Right ventricle myocardium inferior (tissue), 1 donor: ENCODE measurements at regions not wholly inside any gene's neighbourhood (a gene's known extent, or its start where the extent isn't known, plus 50 kb on each side); places are given as distances from the start of the nearest gene placed in this dataset.

Experiments used
- ATAC-seq: fragments of 200-7000 bp; cut with Tn5 transposase; one replicate; pipeline ENCODE4 v1.9.1; 2020; ENCODE audit warnings: mild to moderate bottlenecking, moderate library complexity
- DNase-seq: peaks from one replicate; pipeline ENCODE4 v3.0.0; 2021; ENCODE audit errors: missing footprints
- intact Hi-C: fragments of 100-400 bp; cut with DNase I; formaldehyde crosslinking; loops from one replicate; pipeline ENCODE4 v1.11.0; 2022
- donor health status: DM: no; HTN: yes; CAD: no; lungs with severe emphysema.

GRCh38 chr4:29853833-29854232 lies 866.3 kb upstream of the PCDH7 start:
- ATAC-seq: no peak
- intact Hi-C loops: no loop called here
- DNase-seq: no peak

GRCh38 chr4:29861307-29861706 lies 858.9 kb upstream of the PCDH7 start:
- intact Hi-C loops: no loop called here
- DNase-seq: no peak
- no peak for ATAC-seq

- ATAC-seq: no peak
- intact Hi-C loops: no loop called here
These were observed 852.8 kb upstream of the PCDH7 start for GRCh38 chr4:29867412-29867811.

GRCh38 chr4:29900336-29900735 lies 819.8 kb upstream of the PCDH7 start:
- intact Hi-C loops: no loop called here
- ATAC-seq (no peak), DNase-seq (no peak)

More at GRCh38 chr4:29867412-29867811, 852.8 kb upstream of the PCDH7 start:
- DNase-seq: no peak

GRCh38 chr4:29908276-29908675 lies 811.9 kb upstream of the PCDH7 start:
- intact Hi-C loops: no loop called here
- no peak for ATAC-seq

GRCh38 chr4:29927895-29928294 lies 792.3 kb upstream of the PCDH7 start:
- no peak for DNase-seq
- no peak for ATAC-seq
- intact Hi-C loops: no loop called here

More at GRCh38 chr4:29908276-29908675, 811.9 kb upstream of the PCDH7 start:
- no peak for DNase-seq

- intact Hi-C loops: no loop called here
- DNase-seq: no peak
These were observed 771.7 kb upstream of the PCDH7 start for GRCh38 chr4:29948451-29948850.

GRCh38 chr4:29948858-29949257 lies 771.3 kb upstream of the PCDH7 start:
- no peak for ATAC-seq
- intact Hi-C loops: no loop called here
- DNase-seq: no peak

More at GRCh38 chr4:29948451-29948850, 771.7 kb upstream of the PCDH7 start:
- no peak for ATAC-seq

GRCh38 chr4:29966386-29966785 lies 753.8 kb upstream of the PCDH7 start:
- ATAC-seq (no peak), DNase-seq (no peak)
- intact Hi-C loops: no loop called here

- DNase-seq: no peak
- ATAC-seq: no peak
- intact Hi-C loops: no loop called here
These were observed 749.5 kb upstream of the PCDH7 start for GRCh38 chr4:29970626-29971025.

GRCh38 chr4:29972121-29972520 lies 748.0 kb upstream of the PCDH7 start:
- DNase-seq: no peak
- no peak for ATAC-seq
- intact Hi-C loops: no loop called here

GRCh38 chr4:29983890-29984289 lies 736.3 kb upstream of the PCDH7 start:
- DNase-seq: no peak
- no peak for ATAC-seq
- intact Hi-C loops: no loop called here

- ATAC-seq (no peak), DNase-seq (no peak)
These were observed 718.5 kb upstream of the PCDH7 start for GRCh38 chr4:30001628-30002027.

GRCh38 chr4:30002341-30002740 lies 717.8 kb upstream of the PCDH7 start:
- ATAC-seq: no peak
- DNase-seq: no peak
- intact Hi-C loops: no loop called here

More at GRCh38 chr4:30001628-30002027, 718.5 kb upstream of the PCDH7 start:
- intact Hi-C loops: no loop called here

- DNase-seq: no peak
- intact Hi-C loops: no loop called here
- ATAC-seq: no peak
These were observed 714.2 kb upstream of the PCDH7 start for GRCh38 chr4:30005995-30006394.

- intact Hi-C loops: no loop called here
- no peak for ATAC-seq
- DNase-seq: no peak
These were observed 695.6 kb upstream of the PCDH7 start for GRCh38 chr4:30024526-30024925.

GRCh38 chr4:30028826-30029225 lies 691.3 kb upstream of the PCDH7 start:
- no peak for DNase-seq
- ATAC-seq: no peak
- intact Hi-C loops: no loop called here

GRCh38 chr4:30056016-30056766 lies 664.0 kb upstream of the PCDH7 start:
- no peak for ATAC-seq
- DNase-seq: no peak
- intact Hi-C loops: no loop called here

- ATAC-seq: no peak
- intact Hi-C loops: no loop called here
- DNase-seq: no peak
These were observed 651.9 kb upstream of the PCDH7 start for GRCh38 chr4:30068234-30068633.

- ATAC-seq (no peak), DNase-seq (no peak)
- intact Hi-C loops: no loop called here
These were observed 647.0 kb upstream of the PCDH7 start for GRCh38 chr4:30073011-30073710.
